HG03521 (cell line): ENCODE measurements at regions not wholly inside any gene's neighbourhood (a gene's known extent, or its start where the extent isn't known, plus 50 kb on each side); places are given as distances from the start of the nearest gene placed in this dataset.

ENCODE experiments used
- ATAC-seq: cut with Tn5 transposase; IDR thresholded peaks from one replicate; pipeline ENCODE4 v1.9.1; 2021; ENCODE audit warnings: mild to moderate bottlenecking, moderate library complexity; ENCODE audit not compliant: unreplicated experiment

DNA sequence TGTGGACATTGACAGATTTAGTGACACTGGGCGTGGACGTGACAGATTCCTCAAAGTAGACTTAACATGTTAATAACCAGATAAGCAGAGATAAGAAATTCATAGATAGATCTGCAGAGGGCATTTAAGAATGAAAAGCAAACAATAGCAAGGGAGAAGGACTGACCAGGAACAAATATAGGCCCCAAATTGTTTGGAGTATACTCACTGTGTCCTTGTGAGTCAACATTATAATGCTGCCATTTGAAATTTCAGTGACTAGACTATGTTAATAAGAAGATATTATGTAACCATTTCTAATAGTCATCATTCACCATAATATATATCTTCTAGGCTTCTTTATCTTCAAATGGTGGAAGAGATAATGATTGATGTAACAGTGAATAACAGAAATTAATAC is 78.1 kb upstream of the SLC38A11 start:
- ATAC-seq = no peak

DNA sequence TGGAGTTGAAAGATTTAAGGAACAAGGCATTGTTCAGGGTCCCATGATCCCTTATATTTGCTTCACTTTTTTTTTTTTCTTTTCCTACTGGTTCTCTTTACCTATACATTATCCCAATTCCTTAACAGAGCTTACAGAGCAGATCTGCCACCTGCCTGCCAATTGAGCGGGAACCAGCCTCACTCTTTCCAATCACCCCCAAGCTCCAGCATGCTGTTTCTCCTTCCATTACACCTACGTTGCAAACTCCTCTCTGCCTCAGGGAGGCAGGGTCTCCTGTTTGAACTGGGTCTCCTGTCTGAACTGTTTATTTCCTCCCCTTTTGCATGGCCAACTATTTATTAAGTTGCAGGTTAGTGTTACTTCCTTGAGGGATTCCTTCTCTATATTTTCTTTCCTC is 77.2 kb upstream of the SLC38A11 start:
- ATAC-seq = no peak

DNA sequence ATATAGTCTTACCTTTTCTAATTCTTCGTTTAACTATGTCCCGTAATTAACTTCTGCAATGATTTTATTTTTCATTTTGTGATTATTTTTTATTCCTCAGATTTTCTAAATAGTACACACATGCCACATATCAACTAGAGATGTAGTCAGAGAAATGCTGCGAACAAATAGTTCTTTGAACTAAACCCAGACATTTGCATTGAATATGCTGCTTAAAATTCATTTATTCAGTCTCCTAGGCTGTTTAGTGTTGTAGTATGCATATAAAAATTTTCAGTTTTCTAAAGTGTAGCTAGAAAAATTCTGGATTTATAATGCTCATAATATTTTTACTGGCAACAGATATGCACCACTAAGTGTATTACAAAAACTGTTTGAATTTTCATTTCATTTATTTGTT is 68.9 kb upstream of the SLC38A11 start:
- ATAC-seq = no peak

DNA sequence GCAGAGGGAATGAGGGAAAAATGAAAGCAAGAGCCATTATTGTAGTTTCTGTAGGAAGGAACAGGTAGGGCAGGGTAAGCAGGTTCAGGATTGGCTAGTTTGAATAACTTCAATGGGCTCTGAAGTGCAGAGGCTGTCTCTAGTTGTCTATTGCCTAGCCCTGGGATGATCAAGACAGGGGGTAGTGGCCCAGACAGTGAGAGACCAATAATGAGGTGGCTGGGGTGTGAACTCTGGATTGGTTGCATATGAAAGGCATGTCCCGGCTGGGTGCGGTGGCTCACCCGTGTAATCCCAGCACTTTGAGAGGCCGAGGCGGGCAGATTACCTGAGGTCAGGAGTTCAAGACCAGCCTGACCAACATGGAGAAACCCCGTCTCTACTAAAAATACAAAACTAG is 67.5 kb upstream of the SLC38A11 start:
- ATAC-seq = no peak

DNA sequence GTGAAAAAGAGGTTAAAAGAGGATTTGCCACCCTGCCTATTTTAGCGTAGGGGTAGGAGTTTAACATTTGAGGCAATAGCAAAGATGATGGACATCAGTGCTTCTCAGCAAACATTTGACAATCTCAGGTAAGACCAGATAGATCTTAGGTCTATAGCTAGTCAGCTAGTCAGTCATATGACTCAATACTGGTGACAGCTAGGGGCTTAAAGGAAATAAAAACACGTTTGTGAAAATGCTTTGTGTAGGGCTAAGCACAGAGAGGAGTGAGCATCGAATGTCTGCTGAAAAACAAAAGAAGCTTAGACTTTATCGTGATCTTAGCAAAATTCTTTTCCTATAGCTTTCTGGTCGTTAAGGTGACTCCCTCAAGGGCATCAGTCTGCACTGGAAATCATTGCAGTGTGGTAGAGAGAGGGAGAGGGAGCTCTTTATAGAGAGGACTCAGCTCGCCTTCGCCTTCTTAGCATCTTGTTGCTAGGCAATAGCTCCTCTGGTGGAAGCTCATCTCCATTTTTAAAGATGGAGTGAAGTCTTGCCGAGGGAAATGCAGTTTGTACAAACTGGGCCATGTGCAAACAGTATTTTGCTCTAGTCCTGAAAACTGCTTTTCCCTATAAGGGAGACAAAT is 62.8 kb upstream of the SLC38A11 start:
- no peak for ATAC-seq

DNA sequence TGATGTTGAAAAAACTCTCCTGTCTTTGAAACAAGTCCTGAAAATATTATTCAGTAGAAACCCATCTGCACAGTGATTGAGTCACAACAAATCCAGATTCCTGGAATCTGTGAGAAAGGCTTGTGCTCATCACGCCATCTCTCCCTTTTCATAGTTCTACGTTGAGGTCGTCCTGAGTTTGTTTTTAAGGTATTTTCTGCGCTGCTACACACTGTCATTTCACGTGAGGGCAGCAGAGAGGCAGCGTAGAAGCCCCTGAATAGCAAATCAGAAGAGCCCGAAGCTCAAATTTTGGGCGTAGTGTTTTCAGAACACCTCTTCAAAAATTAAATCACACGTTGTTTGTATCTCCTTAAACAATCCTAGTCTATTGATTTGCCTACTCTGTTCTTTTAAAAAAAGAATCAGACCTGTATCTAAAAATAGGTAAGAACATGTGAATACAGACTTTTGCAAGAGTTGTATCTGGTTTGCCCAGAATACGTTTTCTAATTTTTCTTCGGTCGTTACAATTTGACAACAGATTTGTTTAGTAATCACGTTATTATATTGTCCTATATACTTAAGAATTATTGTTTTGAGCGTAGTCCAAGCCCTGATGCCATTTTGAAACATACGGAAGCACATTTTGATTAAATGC is 61.6 kb upstream of the SLC38A11 start:
- ATAC-seq = peak; percentile 74

DNA sequence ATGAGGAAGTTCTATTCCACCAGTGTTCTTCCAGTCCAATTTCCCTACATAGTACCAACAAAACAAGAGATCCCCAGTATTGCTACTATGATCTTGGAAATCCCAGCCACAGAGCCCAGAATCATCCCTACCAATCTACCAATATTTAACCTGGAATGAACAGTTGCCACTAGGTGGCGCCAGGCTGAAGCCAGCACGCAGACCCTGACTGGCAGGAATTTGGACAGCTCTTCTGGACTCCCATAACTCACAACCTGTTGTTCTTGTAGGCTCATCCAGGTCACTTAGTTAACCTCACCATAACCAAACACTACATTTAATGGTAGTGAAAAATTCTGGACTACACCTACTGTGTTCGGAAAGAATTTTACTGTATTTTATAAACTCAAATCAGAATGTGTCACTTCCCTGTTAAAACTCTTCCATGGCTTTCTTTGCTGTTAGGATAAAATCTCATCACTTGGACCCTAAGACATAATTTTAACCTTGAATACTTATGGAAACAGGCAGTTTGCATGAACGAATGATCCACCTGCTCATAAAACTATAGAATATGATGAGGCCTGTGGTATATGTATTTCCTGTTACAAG is 59.8 kb upstream of the SLC38A11 start:
- peak; percentile 61 for ATAC-seq

DNA sequence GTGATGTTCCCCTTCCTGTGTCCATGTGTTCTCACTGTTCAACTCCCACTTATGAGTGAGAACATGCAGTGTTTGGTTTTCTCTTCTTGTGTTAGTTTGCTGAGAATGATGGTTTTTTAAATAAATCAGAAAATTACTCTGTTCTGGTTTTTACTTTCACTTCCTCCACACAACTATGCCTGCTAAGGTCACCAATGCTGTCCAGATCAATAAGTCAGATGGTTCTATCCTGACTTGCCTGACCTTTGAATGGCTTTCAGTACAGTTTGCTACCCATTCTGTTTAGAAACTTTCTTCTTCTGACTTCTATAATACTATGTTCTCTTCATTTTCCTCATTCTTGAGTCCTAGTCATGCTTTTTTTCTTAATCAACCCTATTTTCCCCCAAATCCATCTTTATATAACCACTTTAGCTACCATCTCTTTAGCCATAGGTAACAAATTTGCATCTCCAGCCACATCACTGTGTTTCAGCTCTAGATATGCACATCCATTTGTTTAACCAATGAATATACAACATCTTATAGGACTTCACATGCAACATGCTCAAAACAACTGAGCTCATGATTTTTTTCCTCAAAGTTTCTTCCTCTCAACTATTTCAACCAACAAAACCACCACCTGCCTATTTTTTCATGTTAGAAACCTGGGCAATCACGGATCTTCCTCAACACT is 58.8 kb upstream of the SLC38A11 start:
- no peak for ATAC-seq

DNA sequence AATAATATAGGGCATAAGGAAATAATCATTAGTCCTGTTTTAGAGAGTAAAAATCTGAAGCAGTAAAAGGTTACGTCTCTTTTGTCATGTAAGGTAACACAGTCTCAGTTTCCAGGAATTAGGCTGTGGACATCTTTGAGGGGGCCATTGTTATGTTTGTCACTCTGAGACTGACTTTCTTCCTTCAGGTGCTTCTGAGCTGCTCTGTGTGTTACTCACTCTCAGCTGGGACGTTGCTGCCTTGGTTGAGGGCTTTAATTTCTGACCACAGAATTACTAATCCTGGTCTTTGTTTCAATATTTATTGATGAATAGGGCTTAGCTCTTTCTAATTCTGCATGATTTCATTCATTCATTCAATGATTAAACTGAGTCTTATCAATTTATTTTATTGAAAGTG is 55.9 kb upstream of the SLC38A11 start:
- no peak for ATAC-seq

DNA sequence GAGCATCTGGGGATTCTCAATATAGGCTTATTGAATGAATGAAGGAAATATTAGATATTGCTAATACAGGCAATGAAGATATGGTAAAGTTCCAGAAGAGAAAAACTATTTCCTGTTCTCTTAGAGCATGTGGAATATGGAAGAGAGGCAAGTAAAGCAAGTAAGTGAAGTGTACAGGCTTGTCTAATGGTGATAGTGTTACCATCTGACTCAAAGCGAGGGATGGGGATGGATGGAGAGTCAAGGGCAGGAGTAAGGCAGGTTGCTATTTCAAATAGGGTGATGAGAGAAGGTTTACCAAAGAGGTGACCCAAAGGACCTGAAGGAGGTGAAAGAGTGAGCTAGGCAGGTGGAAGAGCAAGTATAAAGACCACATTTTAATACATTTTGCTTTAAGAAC is 55.2 kb upstream of the SLC38A11 start:
- no peak for ATAC-seq

DNA sequence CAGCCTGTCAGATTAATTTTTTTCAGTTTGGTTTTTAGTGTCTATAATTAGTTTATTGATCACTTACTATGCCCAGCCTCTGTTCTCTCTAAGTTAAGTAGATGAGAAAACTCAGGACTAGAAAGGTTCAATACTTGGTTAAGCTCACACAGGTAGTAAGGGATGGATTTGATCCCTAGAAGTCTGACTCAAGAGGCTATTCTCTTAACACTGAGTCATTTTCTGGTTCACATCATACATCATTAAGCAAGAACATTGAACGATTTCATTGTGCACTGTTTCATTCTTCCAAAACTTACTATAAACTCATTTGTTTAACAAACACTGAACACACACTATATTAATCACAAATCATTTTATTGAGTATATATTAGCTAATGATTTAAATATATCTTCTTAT is 54.1 kb upstream of the SLC38A11 start:
- ATAC-seq = no peak

DNA sequence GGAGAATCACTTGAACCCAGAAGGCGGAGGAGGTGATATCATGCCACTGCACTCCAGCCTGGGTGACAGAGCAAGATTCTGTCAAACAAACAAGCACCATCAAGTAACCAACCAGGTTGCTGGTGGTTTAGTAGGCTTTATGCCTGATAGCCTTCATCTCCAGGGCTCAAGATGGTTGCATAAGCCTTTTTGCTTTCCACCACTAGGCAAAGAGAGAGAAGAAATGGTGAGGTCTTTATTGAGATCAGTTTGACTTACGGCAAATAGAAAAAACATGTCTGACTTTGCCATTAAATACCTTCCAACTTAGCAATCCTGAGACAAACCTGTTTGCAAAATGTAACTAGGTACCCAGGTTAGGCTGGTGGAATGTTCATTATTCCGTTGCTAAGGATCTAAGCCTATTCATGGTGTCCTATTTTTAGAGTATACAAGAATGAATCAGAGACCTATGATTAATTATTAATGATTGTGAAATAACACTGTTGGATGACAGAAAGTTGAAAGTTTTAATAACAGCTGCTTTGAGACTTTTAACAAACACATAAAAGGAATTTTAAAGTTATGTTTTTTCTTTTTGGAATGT is 53.5 kb upstream of the SLC38A11 start:
- ATAC-seq = no peak

DNA sequence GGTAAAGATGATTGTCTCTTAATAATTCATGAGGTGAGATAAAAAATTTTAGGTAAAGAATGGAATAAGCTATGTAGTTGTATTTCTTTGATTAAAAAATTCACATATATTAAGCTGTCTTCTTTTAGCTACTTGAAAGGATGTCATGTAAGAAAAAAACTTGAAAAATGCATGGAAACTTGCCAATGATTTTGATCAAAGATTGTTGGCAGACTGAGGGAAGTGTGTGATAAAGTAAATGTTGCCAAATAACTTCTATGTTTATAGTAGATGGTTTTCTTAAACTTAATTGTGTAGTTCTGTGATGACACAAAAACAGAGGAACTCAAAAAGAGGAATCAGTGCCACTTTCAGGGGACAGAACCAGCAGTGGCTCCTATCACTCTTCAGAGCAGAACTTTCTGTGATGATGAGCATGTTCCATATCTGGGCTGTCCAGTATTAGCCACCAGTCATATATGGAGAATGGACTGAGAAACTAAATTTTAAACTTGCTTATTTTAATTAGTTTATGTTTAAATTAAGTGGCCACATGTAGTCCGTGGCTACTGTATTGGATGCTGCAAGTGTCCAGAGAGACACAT is 51.9 kb upstream of the SLC38A11 start:
- ATAC-seq = no peak
